ENCODE measurements at regions not wholly inside any gene's neighbourhood (a gene's known extent, or its start where the extent isn't known, plus 50 kb on each side); places are given as distances from the start of the nearest gene placed in this dataset.
"Not testable (repeated sequence)": the region's sequence is repeated elsewhere in the genome, so short reads cannot be mapped to it uniquely, and the experiment has no call there.

GRCh38 chr9:108430655-108431054 is 425.1 kb downstream of the ACTL7B start:
- H3K27ac ChIP-seq = no peak overlapping the region
- TF ChIP-seq ZFX (IDR thresholded peaks at IDR 0.05; ENCODE audit: borderline replicate concordance) (no peak), CTCF (IDR thresholded peaks at IDR 0.05) (no peak)

GRCh38 chr9:108427751-108428150 is 428.0 kb downstream of the ACTL7B start:
- TF ChIP-seq ZFX (IDR thresholded peaks at IDR 0.05; ENCODE audit: borderline replicate concordance) (no peak), CTCF (IDR thresholded peaks at IDR 0.05) (no peak)
- H3K27ac ChIP-seq = no peak overlapping the region

DNA sequence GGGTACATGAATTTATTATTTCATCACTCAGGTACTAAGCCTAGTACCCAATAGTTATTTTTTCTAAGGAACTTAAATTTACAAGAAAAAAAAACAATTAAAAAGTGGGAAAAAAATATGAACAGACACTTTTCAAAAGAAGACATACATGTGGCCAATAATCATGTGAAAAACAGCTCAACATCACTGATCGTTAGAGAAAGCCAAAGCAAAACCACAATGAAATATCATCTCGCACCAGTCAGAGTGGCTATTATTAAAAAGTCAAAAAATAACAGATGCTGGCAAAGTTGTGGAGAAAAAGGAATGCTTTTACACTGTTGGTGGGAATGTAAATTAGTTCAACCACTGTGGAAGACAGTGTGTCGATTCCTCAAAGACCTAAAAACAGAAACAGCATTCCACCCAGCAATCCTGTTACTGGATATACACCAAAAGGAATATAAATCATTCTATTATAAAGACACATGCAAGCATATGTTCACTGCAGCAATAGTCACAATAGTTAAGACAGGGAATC is 429.3 kb downstream of the ACTL7B start:
- H3K27ac ChIP-seq = not testable (repeated sequence)

DNA sequence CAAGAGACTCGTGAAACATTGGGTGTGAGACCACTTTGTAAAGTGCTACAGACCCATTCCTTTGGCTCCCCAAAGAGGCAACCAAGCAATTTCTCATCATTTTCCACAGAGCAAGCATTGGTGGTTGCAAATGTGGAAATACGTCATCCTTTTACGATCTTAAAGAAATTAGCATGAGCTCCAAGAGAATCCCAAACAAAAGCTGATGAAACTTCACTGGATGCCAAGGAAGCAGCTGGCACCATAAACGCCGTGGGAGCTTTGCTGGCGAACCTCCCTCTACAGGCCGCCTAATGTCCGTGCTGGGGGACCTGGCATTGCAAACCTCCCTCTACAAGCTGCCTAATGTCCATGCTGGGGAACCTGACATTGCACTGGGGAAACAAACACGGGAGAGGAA is 432.4 kb downstream of the ACTL7B start:
- H3K27ac ChIP-seq = no peak overlapping the region
- TF ChIP-seq ZFX (IDR thresholded peaks at IDR 0.05; ENCODE audit: borderline replicate concordance) (no peak), CTCF (IDR thresholded peaks at IDR 0.05) (no peak)

DNA sequence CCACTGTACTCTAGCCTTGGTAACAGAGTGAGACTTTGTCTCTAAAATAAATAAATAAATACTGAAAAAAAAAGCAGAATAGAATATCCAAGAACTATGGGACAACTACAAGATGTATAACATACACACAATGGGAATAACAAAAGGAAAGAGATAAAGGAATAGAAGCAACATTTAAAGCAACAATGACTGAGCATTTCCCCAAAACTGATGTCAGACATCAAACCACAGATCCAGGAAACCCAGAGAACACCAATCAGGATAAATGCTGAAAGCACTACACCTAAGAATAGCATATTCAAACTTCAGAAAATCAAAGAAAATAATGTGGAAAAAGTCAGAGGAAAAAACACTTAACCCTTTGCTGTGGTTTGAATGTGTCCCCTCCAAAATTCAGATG is 436.4 kb downstream of the ACTL7B start:
- no peak overlapping the region for H3K27ac ChIP-seq
- no peak for TF ChIP-seq ZFX (IDR thresholded peaks at IDR 0.05; ENCODE audit: borderline replicate concordance)
- TF ChIP-seq CTCF (IDR thresholded peaks at IDR 0.05) = no peak

- no peak overlapping the region for H3K27ac ChIP-seq
- TF ChIP-seq CTCF (IDR thresholded peaks at IDR 0.05) = no peak
- no peak for TF ChIP-seq ZFX (IDR thresholded peaks at IDR 0.05; ENCODE audit: borderline replicate concordance)
Measured at GRCh38 chr9:108417726-108418125, 438.1 kb downstream of the ACTL7B start.

DNA sequence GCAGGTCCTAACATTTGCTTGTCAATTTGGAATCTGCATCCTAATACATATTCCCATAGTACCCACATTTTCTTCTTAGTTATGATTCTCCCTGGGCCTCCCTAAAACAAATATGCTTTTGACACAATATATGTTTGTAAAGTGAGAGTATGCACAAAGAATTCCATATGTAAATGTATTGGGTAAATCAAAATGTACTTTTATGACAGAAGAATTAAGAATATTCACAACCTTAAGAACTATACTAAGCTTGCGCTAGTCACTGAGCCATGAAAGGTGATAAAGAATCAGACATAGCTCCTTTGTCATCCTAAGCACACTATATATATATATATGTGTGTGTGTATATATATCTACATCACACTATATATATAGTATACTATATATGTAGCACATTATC is 438.5 kb downstream of the ACTL7B start:
- no peak for TF ChIP-seq CTCF (IDR thresholded peaks at IDR 0.05)
- no peak for TF ChIP-seq ZFX (IDR thresholded peaks at IDR 0.05; ENCODE audit: borderline replicate concordance)
- H3K27ac ChIP-seq = no peak overlapping the region

DNA sequence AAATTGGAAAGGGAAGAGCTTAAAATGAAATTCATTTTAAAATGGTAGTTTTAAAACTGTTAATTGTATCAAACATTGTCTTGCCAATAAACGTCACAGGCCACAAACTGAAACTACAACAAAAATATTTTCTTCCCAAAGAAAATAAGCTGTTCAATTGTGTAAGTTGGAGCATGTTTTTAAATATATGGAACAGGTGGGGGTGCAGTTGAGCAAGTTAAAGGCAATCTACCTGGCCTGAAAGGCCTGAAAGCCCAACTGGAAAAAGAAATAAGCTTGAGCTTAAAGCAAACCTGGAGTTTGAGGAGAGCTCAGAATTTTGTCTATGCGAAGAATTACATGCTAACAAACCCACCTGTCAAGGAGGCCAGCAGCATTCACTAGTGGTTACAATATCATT is 439.5 kb downstream of the ACTL7B start:
- H3K27ac ChIP-seq = no peak overlapping the region
- TF ChIP-seq CTCF (IDR thresholded peaks at IDR 0.05) (peak; percentile 31), ZFX (IDR thresholded peaks at IDR 0.05; ENCODE audit: borderline replicate concordance) (no peak)

Data from 22Rv1 (cell line).